Fibroblast of the aortic adventitia (primary cell): ENCODE measurements at regions not wholly inside any gene's neighbourhood (a gene's known extent, or its start where the extent isn't known, plus 50 kb on each side); places are given as distances from the start of the nearest gene placed in this dataset.

Experiments
- DNase-seq: peaks from one replicate; pipeline ENCODE4 v3.0.0-alpha.2; 2010; ENCODE audit warnings: low read depth
- H3K4me3 ChIP-seq: 2 replicates; pipeline ENCODE4 v1.5.1; 2011; ENCODE audit warnings: low read depth, mild to moderate bottlenecking, control low read depth, low read length, moderate library complexity
- CTCF ChIP-seq: IDR thresholded peaks from 2 replicates; pipeline ENCODE4 v1.5.1; 2011; ENCODE audit warnings: mild to moderate bottlenecking, low read length, control low read depth, inconsistent platforms; ENCODE audit not compliant: insufficient read depth

GRCh38 chr13:77838271-77838670 is 80.4 kb downstream of the EDNRB start:
- no peak for DNase-seq
- no peak overlapping the region for H3K4me3 ChIP-seq
- TF ChIP-seq CTCF: no peak

- no peak overlapping the region for H3K4me3 ChIP-seq
- no peak for TF ChIP-seq CTCF
- no peak for DNase-seq
These were observed 82.2 kb downstream of the EDNRB start for GRCh38 chr13:77836423-77836822.

GRCh38 chr13:77833331-77833863 is 85.2 kb downstream of the EDNRB start:
- DNase-seq: peak; percentile 73
- H3K4me3 ChIP-seq: no peak overlapping the region
- TF ChIP-seq CTCF: no peak

GRCh38 chr13:77832339-77833100 is 86.1 kb downstream of the EDNRB start:
- no peak for TF ChIP-seq CTCF
- peak; percentile 71 for DNase-seq
- H3K4me3 ChIP-seq: no peak overlapping the region

GRCh38 chr13:77831866-77832265 is 86.8 kb downstream of the EDNRB start:
- no peak overlapping the region for H3K4me3 ChIP-seq
- TF ChIP-seq CTCF: no peak
- no peak for DNase-seq

- H3K4me3 ChIP-seq: no peak overlapping the region
- no peak for TF ChIP-seq CTCF
- DNase-seq: no peak
These were observed 88.7 kb downstream of the EDNRB start for GRCh38 chr13:77829963-77830362.
